A673 (cell line): ENCODE measurements at regions not wholly inside any gene's neighbourhood (a gene's known extent, or its start where the extent isn't known, plus 50 kb on each side); places are given as distances from the start of the nearest gene placed in this dataset.
"Not testable (repeated sequence)": the region's sequence is repeated elsewhere in the genome, so short reads cannot be mapped to it uniquely, and the experiment has no call there.

Experiments
- BruUV-seq: library from RNA; stranded (reverse); fragments of 400-500 nt; replicated peaks from 2 replicates; lab custom pipeline; 2021; lab: Mats Ljungman, UMichigan
- CTCF ChIA-PET: fragments of 300-600 bp; sonication (Branson Sonifier 250); formaldehyde crosslinking; loops from one replicate; lab custom pipeline; 2022; ENCODE audit warnings: antibody characterized with exemption; lab: Charles Lee
- POLR2A ChIA-PET: fragments of 300-600 bp; sonication (Branson Sonifier 250); formaldehyde crosslinking; loops from one replicate; lab custom pipeline; 2022; ENCODE audit warnings: antibody characterized with exemption; ENCODE audit not compliant: low non-redundant PET; lab: Charles Lee
- DNase-seq: peaks from one replicate; pipeline ENCODE4 v3.0.0-alpha.2; 2015; ENCODE audit warnings: low spot score
- H3K27ac ChIP-seq: fragments of 200-600 bp; sonication (generic); 2 replicates; pipeline ENCODE4 v1.5.1; 2016; ENCODE audit warnings: mixed run types, low read depth, mild to moderate bottlenecking, mixed read lengths, antibody characterized with exemption, low read length; ENCODE audit not compliant: poor library complexity, severe bottlenecking
- H3K27me3 ChIP-seq: fragments of 200-600 bp; sonication (generic); replicated peaks from 2 replicates; pipeline ENCODE4 v1.6.1; 2017; ENCODE audit warnings: mixed run types, low read depth, mild to moderate bottlenecking, mixed read lengths, antibody characterized with exemption, low read length; ENCODE audit not compliant: insufficient read depth, poor library complexity
- H3K36me3 ChIP-seq: fragments of 200-600 bp; sonication (generic); 2 replicates; pipeline ENCODE4 v1.6.1; 2016; ENCODE audit warnings: mixed run types, mild to moderate bottlenecking, mixed read lengths, antibody characterized with exemption, low read length; ENCODE audit not compliant: insufficient read depth, poor library complexity, severe bottlenecking
- H3K4me1 ChIP-seq: fragments of 200-600 bp; sonication (generic); 2 replicates; pipeline ENCODE4 v1.6.1; 2017; ENCODE audit warnings: mixed run types, mild to moderate bottlenecking, mixed read lengths, antibody characterized with exemption, low read length; ENCODE audit not compliant: insufficient read depth, poor library complexity, severe bottlenecking
- H3K4me3 ChIP-seq: fragments of 200-600 bp; sonication (generic); 2 replicates; pipeline ENCODE4 v1.5.1; 2016; ENCODE audit warnings: low read depth, mixed run types, mild to moderate bottlenecking, mixed read lengths, low read length; ENCODE audit not compliant: poor library complexity, severe bottlenecking
- H3K9me3 ChIP-seq: fragments of 200-600 bp; sonication (generic); 2 replicates; pipeline ENCODE4 v1.6.1; 2016; ENCODE audit warnings: mixed run types, low read depth, mild to moderate bottlenecking, mixed read lengths, antibody characterized with exemption, low read length; ENCODE audit not compliant: poor library complexity, severe bottlenecking
- CTCF ChIP-seq: fragments of 300-800, 200-600 bp; sonication (generic); conservative IDR thresholded peaks from 2 replicates; pipeline ENCODE4 v1.5.1; 2017; ENCODE audit warnings: low read depth, mild to moderate bottlenecking, antibody characterized with exemption, low read length, moderate library complexity, mixed read lengths
- EZH2 ChIP-seq: fragments of 200-600 bp; sonication (generic); IDR thresholded peaks from 2 replicates; pipeline ENCODE4 v1.6.1; 2017; ENCODE audit warnings: borderline replicate concordance, low read depth, mild to moderate bottlenecking, mixed read lengths, antibody characterized with exemption, low read length; ENCODE audit not compliant: poor library complexity, severe bottlenecking
- intact Hi-C: fragments of 100-400 bp; cut with micrococcal nuclease; formaldehyde crosslinking; loops from one replicate; pipeline ENCODE4 v1.10.0; 2022; ENCODE audit not compliant: unreplicated experiment

GRCh38 chr2:357811-358210 lies 69.9 kb upstream of the ALKAL2 start:
- Histone ChIP-seq H3K27me3 (peaks cover 39% of the 10 kb centered on the region), H3K4me3 (no peak overlapping the region), H3K4me1 (no peaks in the 10 kb centered on the region), H3K36me3 (no peaks in the 10 kb centered on the region), H3K9me3 (no peaks in the 10 kb centered on the region), H3K27ac (no peak overlapping the region)
- no TSS peak for BruUV-seq
- DNase-seq, result no peak
- CTCF ChIA-PET, result no interaction called here
- POLR2A ChIA-PET, result no interaction called here
- intact Hi-C loops, result no loop called here
- TF ChIP-seq CTCF, result no peak
- no peak for TF ChIP-seq EZH2

GRCh38 chr2:356304-356703 lies 68.4 kb upstream of the ALKAL2 start:
- H3K36me3 ChIP-seq, H3K4me1 ChIP-seq, POLR2A ChIA-PET, CTCF ChIA-PET, DNase-seq, BruUV-seq, intact Hi-C loops, H3K4me3 ChIP-seq, H3K9me3 ChIP-seq, H3K27ac ChIP-seq: not testable (repeated sequence)
- H3K27me3 ChIP-seq, result peaks cover 24% of the 10 kb centered on the region

GRCh38 chr2:355773-356172 lies 67.9 kb upstream of the ALKAL2 start:
- intact Hi-C loops, result no loop called here
- DNase-seq, result no peak
- Histone ChIP-seq H3K27ac (no peak overlapping the region), H3K9me3 (no peaks in the 10 kb centered on the region), H3K27me3 (peaks cover 18% of the 10 kb centered on the region), H3K4me1 (no peaks in the 10 kb centered on the region), H3K36me3 (no peaks in the 10 kb centered on the region), H3K4me3 (no peak overlapping the region)
- ChIA-PET POLR2A (no interaction called here), CTCF (no interaction called here)
- no peak for TF ChIP-seq CTCF
- no peak for TF ChIP-seq EZH2
- BruUV-seq, result no TSS peak

GRCh38 chr2:352696-353095 lies 64.8 kb upstream of the ALKAL2 start:
- POLR2A ChIA-PET, result no interaction called here
- BruUV-seq, result no TSS peak

More at GRCh38 chr2:352696-353095, 64.8 kb upstream of the ALKAL2 start:
- TF ChIP-seq EZH2 (no peak), CTCF (no peak)
- H3K36me3 ChIP-seq, result no peaks in the 10 kb centered on the region
- peaks cover 8% of the 10 kb centered on the region for H3K27me3 ChIP-seq
- H3K27ac ChIP-seq, result no peak overlapping the region
- CTCF ChIA-PET, result no interaction called here
- H3K4me3 ChIP-seq, result no peak overlapping the region
- DNase-seq, result no peak
- no peaks in the 10 kb centered on the region for H3K9me3 ChIP-seq
- intact Hi-C loops, result no loop called here
- no peaks in the 10 kb centered on the region for H3K4me1 ChIP-seq
